ENCODE measurements at regions not wholly inside any gene's neighbourhood (a gene's known extent, or its start where the extent isn't known, plus 50 kb on each side); places are given as distances from the start of the nearest gene placed in this dataset.

DNA sequence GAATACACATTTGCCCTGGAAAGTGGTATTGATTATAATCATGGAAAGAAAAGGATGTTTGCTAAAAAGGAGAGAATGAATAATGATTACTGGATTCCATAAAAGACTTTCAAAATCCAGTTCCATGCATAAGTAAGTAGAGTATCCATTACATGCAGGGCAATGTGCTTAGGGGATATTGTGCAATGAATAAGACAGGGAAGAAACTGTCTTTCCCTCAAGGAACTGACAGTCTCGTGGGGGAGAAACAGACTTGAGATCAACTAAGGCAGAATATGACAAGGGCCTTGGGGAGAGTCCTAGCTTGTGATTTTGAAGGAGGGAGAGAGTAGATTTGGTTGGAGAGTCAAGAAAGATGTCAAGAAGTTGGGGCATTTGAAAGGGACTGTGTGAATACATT lies 130.6 kb downstream of the SPP2 start:
- TF ChIP-seq CTCF (conservative IDR thresholded peaks at IDR 0.05 in 1 of 2, IDR thresholded peaks at IDR 0.05 in 1 of 2; ENCODE audit: extremely low read depth in 1 of 2, insufficient read depth in 1 of 2, low read depth in 1 of 2, low read length in 2 of 2) (no peak), EZH2 (IDR thresholded peaks at IDR 0.05; ENCODE audit: borderline replicate concordance, low read length) (no peak)
